NCI-H748 (cell line): ENCODE measurements at regions not wholly inside any gene's neighbourhood (a gene's known extent, or its start where the extent isn't known, plus 50 kb on each side); places are given as distances from the start of the nearest gene placed in this dataset.
A peak's percentile ranks its signal among the peaks of the same experiment; 100 is the strongest.
"Not testable (repeated sequence)": the region's sequence is repeated elsewhere in the genome, so short reads cannot be mapped to it uniquely, and the experiment has no call there.

Source experiments
- DNase-seq: peaks from one replicate; lab custom pipeline; 2025; ENCODE audit not compliant: unreplicated experiment; lab: John Stamatoyannopoulos, UW

DNA sequence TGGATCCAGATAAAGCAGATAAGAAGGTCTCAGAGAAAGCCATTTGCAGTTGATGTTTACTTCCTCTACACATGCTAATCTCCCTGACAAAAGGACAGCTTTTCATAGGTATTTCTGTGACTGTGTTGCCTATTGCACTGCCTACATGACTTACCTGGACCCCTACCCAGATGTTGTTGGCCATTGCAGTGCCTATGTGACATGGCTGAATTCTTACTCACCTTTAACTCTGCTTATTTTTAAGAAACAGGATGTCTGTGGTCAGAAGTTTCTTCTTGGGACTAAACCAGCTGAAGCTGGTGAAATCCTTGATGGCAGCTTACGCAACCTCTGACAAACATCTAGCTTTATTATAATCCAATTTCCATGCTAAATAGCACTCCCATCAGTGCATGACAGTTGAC, 50.7 kb downstream of the PPIAL4D start:
- not testable (repeated sequence) for DNase-seq

DNA sequence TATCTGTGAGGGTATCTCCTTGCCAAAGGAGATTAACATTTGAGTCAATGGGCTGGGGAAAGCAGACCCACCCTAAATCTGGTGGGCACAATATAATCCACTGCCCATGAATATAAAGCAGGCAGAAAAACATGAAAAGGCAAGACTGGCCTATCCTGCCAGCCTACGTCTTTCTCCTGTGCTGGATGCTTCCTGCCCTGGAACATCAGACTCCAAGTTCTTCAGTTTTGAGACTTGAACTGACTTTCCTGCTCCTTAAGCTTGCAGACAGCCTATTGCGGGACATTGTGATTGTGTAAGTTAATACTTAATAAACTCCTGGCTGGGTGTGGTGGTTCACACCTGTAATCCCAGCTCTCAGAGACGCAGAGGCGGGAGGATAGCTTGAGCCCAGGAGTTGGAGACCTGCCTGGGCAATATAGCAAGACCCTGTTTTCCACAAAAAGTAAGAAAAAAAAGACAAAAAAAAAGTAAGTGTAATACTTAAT, 52.4 kb downstream of the PPIAL4D start:
- not testable (repeated sequence) for DNase-seq

DNA sequence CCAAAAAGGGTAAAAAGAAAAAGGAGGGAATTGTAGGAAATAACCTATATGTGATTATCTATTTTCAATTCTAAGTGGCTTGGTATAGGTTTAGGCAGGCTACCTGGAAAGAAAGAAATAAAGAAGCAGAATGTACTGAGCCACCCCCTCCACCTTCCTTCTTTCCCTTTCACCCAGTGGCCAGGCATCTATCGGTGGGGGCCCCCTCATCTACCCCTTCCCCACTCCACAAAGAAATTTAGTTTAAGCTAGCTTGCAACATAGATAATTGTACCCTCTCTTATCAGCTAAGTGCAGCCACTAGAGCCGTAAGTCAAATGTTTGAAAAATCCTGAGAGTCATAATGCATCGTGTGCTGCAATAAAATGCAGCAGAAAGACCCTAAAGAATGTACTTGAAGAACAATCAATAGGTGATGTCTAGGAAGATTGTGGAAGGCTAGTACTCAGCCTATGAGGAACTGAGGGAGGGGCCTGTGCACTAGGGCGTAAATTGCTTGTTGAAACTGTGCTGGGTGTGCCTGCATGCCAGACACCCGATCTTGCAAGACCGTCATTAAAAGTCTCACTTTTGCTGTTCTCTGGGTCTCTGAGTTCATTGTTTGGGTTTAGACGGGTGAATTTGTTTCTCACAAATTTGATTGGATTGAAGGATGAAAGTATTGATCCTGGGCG, 53.0 kb downstream of the PPIAL4D start:
- DNase-seq = peak; percentile 52

DNA sequence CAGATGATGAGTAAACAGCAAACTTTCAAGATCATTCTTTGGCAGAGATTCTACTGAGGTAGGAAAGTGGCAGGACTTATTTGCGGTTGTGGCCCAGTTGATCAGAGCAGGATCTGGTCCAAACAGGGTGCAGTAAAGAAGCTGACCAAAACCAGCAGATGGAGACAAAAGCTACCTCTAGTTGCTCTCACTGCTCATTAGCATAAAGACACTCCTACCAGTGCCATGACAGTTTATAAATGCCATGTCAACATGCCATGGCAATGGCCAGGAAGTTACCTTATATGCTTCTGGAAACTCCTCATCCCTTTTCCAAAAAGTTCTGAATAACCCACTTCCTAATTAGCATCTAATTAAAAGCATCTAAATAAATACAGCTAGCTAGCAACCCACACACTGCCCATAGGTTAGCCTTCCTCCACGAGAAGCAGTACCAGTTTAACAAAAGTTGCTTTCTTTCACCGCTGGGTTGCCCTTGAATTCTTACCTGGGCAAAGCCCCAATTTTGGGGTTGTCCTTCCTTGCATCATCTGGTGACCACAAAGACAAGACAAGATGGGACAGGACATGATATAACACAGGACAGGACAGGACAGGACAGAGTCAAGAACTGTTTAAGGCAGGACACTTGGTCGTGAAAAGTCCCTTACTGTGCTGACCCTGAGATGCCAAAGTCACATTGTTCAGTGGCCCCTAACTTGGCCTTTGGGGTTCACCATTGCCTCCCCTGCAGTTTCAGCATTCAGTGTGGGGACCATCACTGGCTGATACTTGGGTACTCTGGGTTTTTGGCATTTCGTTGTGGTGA, 59.2 kb downstream of the PPIAL4D start:
- not testable (repeated sequence) for DNase-seq

DNA sequence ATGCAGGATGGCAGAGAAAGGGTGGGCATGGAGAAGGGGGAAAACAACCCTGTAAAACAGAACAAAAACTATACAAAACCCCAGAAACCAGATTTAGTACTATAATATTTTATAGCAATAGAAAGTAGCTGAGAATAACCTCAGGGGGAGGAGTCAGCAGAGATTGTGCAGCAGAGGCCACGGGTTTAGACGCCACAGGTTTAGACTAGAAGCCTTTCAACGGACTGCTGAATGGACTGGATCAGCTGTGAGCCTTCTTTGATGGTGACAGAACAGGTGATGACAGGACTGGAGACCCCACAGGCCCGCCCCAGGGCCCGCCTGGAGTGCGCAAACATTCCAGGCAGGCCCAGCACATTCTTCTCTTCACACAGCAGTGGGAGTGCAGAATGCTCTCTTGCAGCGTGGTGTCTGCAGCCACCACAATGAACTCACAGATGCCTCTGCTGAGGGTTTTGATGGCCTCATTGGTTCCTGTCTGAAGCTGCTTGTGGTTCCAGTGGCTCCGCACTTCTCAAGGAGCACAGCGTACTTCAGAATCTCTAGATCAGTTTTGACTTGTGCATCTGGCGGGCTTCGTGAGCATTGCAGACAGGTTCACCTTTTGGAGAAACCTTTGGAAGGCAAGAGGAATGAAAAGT, 65.6 kb downstream of the PPIAL4D start:
- not testable (repeated sequence) for DNase-seq

DNA sequence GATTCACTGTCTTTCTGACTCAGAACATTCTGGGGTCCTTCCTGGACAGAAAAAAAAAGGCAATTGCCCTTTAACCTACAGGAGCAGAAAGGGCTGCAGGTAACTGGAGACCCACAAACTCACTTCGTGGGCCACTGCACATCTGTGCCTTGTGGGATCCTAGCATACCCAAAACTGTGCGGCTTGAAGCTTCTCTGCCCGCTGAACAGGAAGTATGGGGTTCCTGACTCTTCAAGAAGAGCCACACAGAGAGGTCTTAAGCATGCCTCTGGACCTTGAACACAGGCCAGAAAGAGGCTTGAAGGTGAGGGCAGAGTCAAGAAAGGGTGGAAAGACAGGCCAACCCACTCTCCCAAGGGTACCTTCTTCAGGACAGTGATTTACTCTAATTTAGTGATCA, 67.6 kb downstream of the PPIAL4D start:
- not testable (repeated sequence) for DNase-seq

DNA sequence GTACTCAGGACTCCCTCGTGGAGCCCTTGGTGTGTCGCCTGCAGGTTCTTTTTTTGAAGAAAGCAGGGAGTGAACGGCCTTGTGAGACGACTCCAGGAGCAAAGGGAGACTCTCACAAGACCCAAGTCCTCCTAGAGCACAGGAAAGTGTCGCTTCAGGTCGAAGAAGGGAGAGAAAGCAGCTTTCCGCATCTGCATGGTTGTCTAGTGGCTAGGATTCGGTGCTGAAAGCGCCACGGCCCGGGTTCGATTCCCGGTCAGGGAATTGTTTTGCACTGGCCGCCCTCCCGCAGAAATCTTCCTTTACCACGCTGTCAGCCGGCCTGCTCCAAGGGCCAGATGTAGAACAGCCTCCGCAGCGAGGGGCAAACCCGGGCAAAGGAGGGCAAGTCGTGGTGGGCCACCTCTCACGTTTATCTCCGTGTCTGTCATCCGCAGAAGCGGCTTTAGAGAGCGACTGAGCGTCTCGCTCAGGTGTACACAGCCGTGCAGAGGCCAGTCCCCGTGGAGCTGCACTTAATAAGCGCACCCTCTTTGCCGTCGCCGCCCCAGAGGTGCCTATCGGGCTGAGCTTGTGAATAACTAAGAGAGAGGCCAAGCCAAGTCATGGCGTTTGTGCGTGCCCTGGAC, 72.6 kb downstream of the FAM72D start:
- not testable (repeated sequence) for DNase-seq

DNA sequence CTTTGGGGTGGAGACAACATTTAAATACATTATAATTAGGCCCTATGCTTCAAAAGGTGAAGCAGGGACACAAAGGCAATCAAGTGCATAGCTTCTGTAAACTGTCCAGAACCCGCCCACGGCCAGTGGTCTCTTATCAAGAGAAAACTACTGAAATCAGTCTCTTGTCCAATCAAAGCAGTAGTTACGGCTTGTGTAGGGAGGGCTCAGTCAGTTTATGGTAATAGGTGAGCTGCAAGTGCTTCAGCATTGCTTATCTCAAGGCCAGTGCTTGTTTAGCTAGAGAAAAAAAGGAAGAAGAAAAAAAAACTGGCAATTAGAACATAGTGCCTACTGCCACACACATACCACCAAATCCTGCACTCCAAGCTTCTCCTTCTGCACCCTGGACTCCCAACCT, 68.6 kb downstream of the FAM72D start:
- DNase-seq = not testable (repeated sequence)
